Erythroblast (primary cell): ENCODE measurements at regions not wholly inside any gene's neighbourhood (a gene's known extent, or its start where the extent isn't known, plus 50 kb on each side); places are given as distances from the start of the nearest gene placed in this dataset.

Experiments used
- GATA1 ChIP-seq: IDR thresholded peaks from 2 replicates; pipeline ENCODE4 v1.6.1; 2011; ENCODE audit warnings: low read depth, mild to moderate bottlenecking, control low read depth, low read length, moderate library complexity
- POLR2A ChIP-seq: IDR thresholded peaks from 2 replicates; pipeline ENCODE4 v1.6.1; 2011; ENCODE audit warnings: mild to moderate bottlenecking, low read length

- TF ChIP-seq POLR2A (no peak), GATA1 (no peak)
Measured at GRCh38 chr12:24475337-24475736, 473.6 kb downstream of the BCAT1 start.
